MCF 10A (cell line): ENCODE measurements at regions not wholly inside any gene's neighbourhood (a gene's known extent, or its start where the extent isn't known, plus 50 kb on each side); places are given as distances from the start of the nearest gene placed in this dataset.
A peak's percentile ranks its signal among the peaks of the same experiment; 100 is the strongest.
"Not testable (repeated sequence)": the region's sequence is repeated elsewhere in the genome, so short reads cannot be mapped to it uniquely, and the experiment has no call there.

ENCODE experiments used
- BruUV-seq: library from RNA; stranded (reverse); fragments of 400-500 nt; replicated peaks from 2 replicates; lab custom pipeline; 2021; lab: Mats Ljungman, UMichigan
- CTCF ChIA-PET: fragments of 300-600 bp; sonication (Branson Sonifier 250); formaldehyde crosslinking; extraction: SDS; loops from one replicate; lab custom pipeline; 2021; ENCODE audit warnings: antibody characterized with exemption, inconsistent platforms; lab: Yijun Ruan, JAX
- POLR2A ChIA-PET: fragments of 300-600, 350-650 bp; sonication (Branson Sonifier 250); formaldehyde crosslinking; extraction: SDS; loops from one replicate; lab custom pipeline; 2020; ENCODE audit warnings: antibody characterized with exemption, inconsistent platforms; lab: Yijun Ruan, JAX
- DNase-seq: peaks from one replicate; pipeline ENCODE4 v3.0.0-alpha.2; 2018; ENCODE audit not compliant: unreplicated experiment
- H3K27ac Mint-ChIP-seq: one replicate; pipeline ENCODE4 v1.8.0; 2022; ENCODE audit warnings: mild to moderate bottlenecking, low read depth, mixed read lengths; ENCODE audit not compliant: unreplicated experiment
- H3K27me3 Mint-ChIP-seq: one replicate; pipeline ENCODE4 v1.8.0; 2022; ENCODE audit warnings: mixed read lengths; ENCODE audit not compliant: insufficient read depth, unreplicated experiment
- H3K36me3 Mint-ChIP-seq: one replicate; pipeline ENCODE4 v1.8.0; 2022; ENCODE audit warnings: mild to moderate bottlenecking, moderate library complexity, mixed read lengths; ENCODE audit not compliant: insufficient read depth, unreplicated experiment
- H3K4me1 Mint-ChIP-seq: one replicate; pipeline ENCODE4 v1.8.0; 2022; ENCODE audit warnings: mixed read lengths; ENCODE audit not compliant: insufficient read depth, unreplicated experiment
- H3K4me3 Mint-ChIP-seq: one replicate; pipeline ENCODE4 v1.8.0; 2022; ENCODE audit warnings: mild to moderate bottlenecking, moderate library complexity, mixed read lengths; ENCODE audit not compliant: unreplicated experiment
- H3K9me3 Mint-ChIP-seq: one replicate; pipeline ENCODE4 v1.8.0; 2022; ENCODE audit warnings: mixed read lengths; ENCODE audit not compliant: unreplicated experiment
- intact Hi-C: fragments of 100-400 bp; cut with micrococcal nuclease; formaldehyde crosslinking; loops from 2 replicates; pipeline ENCODE4 v1.14.1; 2022
- TF ChIP-seq, protein P1 (sequence below): fragments of 200-600 bp; IDR thresholded peaks from one replicate; pipeline ENCODE4 v1.8.0; 2022; ENCODE audit warnings: antibody characterized with exemption, mild to moderate bottlenecking; ENCODE audit not compliant: unreplicated experiment

DNA sequence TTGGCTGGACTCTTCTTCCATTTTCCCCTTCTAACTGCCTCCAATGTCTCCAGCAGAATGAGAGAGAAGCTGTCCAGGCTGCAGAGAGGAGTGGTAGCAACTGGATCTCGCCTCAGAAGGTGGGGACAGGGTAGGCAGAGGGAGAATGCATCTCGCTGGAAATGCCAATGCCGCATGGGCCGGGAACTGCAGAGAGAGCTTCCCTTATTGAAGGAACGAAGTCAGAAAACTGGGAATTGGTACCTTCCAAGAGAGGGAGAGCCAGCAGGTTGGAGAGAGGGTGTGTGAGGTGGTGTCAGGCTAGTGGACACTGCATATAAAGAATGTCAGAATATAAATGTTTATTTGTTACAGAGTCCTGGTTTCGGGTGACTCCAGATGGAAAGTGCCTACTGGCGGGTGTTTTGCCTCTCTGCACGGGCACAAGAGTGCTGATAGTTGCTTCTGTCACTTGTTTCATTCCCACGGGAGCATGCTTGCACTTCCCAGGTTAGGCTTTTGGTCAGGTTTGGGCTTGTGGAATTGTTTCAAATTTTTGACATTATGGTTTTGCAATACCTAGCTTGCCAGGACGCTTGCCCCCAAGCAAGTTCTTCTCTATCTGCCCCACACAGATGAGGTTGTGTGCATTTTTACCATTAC, 156.8 kb upstream of the STS start:
- intact Hi-C loops = no loop called here
- BruUV-seq = no TSS peak
- H3K36me3 Mint-ChIP-seq = no peaks in the 10 kb centered on the region
- ChIA-PET POLR2A (interaction anchor here (0.7 kb wide), 1 partner anchor 30 kb away, joined by 3 read pairs; no protein-coding TSS in a partner anchor), CTCF (no interaction called here)
- peak; percentile 1 for DNase-seq
- no peak overlapping the region for H3K4me3 Mint-ChIP-seq
- no peaks in the 10 kb centered on the region for H3K4me1 Mint-ChIP-seq
- H3K27me3 Mint-ChIP-seq = no peaks in the 10 kb centered on the region
- TF ChIP-seq, protein P1, sequence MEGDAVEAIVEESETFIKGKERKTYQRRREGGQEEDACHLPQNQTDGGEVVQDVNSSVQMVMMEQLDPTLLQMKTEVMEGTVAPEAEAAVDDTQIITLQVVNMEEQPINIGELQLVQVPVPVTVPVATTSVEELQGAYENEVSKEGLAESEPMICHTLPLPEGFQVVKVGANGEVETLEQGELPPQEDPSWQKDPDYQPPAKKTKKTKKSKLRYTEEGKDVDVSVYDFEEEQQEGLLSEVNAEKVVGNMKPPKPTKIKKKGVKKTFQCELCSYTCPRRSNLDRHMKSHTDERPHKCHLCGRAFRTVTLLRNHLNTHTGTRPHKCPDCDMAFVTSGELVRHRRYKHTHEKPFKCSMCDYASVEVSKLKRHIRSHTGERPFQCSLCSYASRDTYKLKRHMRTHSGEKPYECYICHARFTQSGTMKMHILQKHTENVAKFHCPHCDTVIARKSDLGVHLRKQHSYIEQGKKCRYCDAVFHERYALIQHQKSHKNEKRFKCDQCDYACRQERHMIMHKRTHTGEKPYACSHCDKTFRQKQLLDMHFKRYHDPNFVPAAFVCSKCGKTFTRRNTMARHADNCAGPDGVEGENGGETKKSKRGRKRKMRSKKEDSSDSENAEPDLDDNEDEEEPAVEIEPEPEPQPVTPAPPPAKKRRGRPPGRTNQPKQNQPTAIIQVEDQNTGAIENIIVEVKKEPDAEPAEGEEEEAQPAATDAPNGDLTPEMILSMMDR = no peak
- H3K27ac Mint-ChIP-seq = no peak overlapping the region
- H3K9me3 Mint-ChIP-seq = peaks cover 12% of the 10 kb centered on the region

DNA sequence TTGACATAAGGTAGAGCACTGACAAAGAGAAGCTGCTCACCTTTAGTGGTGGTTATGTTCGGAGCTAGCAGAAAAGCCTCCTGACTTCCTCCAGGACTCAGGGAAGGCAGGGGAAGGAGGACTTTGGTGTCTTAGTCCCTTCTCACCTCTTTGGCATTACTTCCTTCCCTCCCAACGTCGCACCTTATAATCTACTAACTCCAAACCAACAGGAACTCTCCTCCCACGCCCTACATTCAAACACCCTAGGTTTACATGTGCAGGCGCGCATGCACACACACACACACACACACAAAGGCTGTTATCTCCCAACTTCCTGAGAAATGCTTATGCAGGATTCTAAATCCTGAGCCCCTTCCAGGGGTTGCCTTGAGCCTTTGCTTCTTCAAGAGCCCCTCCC, 157.7 kb upstream of the STS start:
- Mint-ChIP-seq H3K4me1 (no peaks in the 10 kb centered on the region), H3K9me3 (peaks cover 8% of the 10 kb centered on the region), H3K4me3 (no peak overlapping the region), H3K27me3 (no peaks in the 10 kb centered on the region), H3K27ac (no peak overlapping the region), H3K36me3 (no peaks in the 10 kb centered on the region)
- intact Hi-C loops = no loop called here
- ChIA-PET CTCF (no interaction called here), POLR2A (no interaction called here)
- TF ChIP-seq, protein P1 = no peak
- no peak for DNase-seq
- BruUV-seq = no TSS peak

DNA sequence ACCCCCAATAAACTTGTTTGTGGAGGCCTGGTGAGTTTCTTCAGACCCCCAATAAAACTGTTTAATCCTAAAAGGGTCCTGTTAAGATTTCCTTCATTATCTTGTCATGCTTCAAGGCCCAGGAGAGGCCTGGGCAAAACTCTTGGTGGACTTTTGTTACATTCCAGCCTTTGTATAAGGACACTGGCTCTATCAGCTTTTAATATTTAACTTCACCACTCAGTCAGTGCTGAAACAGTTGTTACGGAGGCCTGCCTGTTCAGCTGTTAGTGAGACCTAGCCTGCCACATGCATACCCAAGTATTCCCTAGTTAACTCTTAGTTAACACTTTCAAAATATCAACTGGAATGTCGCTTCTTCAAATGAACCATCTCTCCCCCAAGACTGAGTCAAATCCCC, 158.8 kb upstream of the STS start:
- H3K27ac Mint-ChIP-seq, H3K4me1 Mint-ChIP-seq, intact Hi-C loops, H3K27me3 Mint-ChIP-seq, DNase-seq, CTCF ChIA-PET, H3K36me3 Mint-ChIP-seq, H3K4me3 Mint-ChIP-seq, POLR2A ChIA-PET, BruUV-seq, H3K9me3 Mint-ChIP-seq: not testable (repeated sequence)

DNA sequence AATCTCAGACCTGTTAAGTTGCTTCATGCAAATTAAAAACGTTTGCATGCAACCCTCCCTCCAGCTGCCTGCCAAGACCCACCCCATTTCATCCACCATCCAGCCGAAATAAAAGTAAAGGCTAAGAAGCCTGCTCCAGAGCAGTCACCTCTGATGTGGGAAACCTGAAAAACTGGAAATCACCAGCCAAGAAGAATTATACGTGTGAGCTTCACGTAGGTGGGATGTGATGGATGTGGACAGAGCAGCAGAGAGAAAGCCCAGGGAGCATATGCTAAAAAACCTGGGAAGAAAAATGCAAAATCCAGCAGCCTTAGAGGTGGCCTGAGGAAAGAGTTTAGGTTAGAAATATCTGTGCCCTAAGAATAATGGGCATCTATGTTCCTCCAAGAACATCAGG, 160.6 kb upstream of the STS start:
- no peaks in the 10 kb centered on the region for H3K4me1 Mint-ChIP-seq
- POLR2A ChIA-PET = no interaction called here

More for the DNA sequence above, 160.6 kb upstream of the STS start:
- CTCF ChIA-PET = no interaction called here
- no TSS peak for BruUV-seq
- no peak overlapping the region for H3K4me3 Mint-ChIP-seq
- TF ChIP-seq, protein P1 = no peak
- intact Hi-C loops = no loop called here
- no peaks in the 10 kb centered on the region for H3K36me3 Mint-ChIP-seq
- peaks cover 6% of the 10 kb centered on the region for H3K9me3 Mint-ChIP-seq
- no peak overlapping the region for H3K27ac Mint-ChIP-seq
- H3K27me3 Mint-ChIP-seq = no peaks in the 10 kb centered on the region
- no peak for DNase-seq
